K562 (cell line): ENCODE measurements at regions not wholly inside any gene's neighbourhood (a gene's known extent, or its start where the extent isn't known, plus 50 kb on each side); places are given as distances from the start of the nearest gene placed in this dataset.

Experiments
- ATAC-seq: fragments of 200-7000 bp; cut with Tn5 transposase; 3 replicates; pipeline ENCODE4 v1.9.1; 2020; ENCODE audit warnings: moderate library complexity
- BruUV-seq: library from RNA; stranded (reverse); fragments of 400-500 nt; replicated peaks from 2 replicates; lab custom pipeline; 2021; lab: Mats Ljungman, UMichigan
- CTCF ChIA-PET: fragments of 300-600 bp; formaldehyde crosslinking; extraction: SDS; loops from one replicate; lab custom pipeline; 2021; ENCODE audit warnings: low intra/inter-chr PET ratio; lab: Yijun Ruan, JAX
- POLR2A ChIA-PET: fragments of 300-600, 350-650 bp; sonication (Branson Sonifier 250); formaldehyde crosslinking; extraction: SDS; loops from one replicate; lab custom pipeline; 2021; ENCODE audit warnings: antibody characterized with exemption, inconsistent platforms; lab: Yijun Ruan, JAX
- DNase-seq, 4 experiments: peaks; one replicate each; pipeline versions ENCODE4 v3.0.0 to v3.0.0-alpha.2; 2011 to 2018; ENCODE audit warnings: low spot score in 3 of 4, mixed read lengths in 3 of 4; ENCODE audit errors: extremely low read depth in 1 of 4
- FAIRE-seq: peaks from 2 replicates; lab custom pipeline; 2011; peaks lifted over from hg19 to GRCh38; lab: Jason Lieb, UNC
- H2AFZ ChIP-seq: 2 replicates; pipeline ENCODE4 v1.6.0; 2011; ENCODE audit warnings: low read depth, low read length, control low read depth, inconsistent platforms
- H3K27ac ChIP-seq: fragments of 200-600 bp; 3 replicates; pipeline ENCODE4 v1.8.0; 2011; ENCODE audit warnings: low read depth, mild to moderate bottlenecking, control low read depth, inconsistent platforms, low read length, moderate library complexity, mixed read lengths; ENCODE audit errors: extremely low read depth
- H3K27me3 ChIP-seq, 2 experiments: fragments of 300-600 bp in 1 of 2; 2 replicates in 1 of 2; 3 replicates in 1 of 2; pipeline versions ENCODE4 v1.6.0 to v1.8.0; 2011; ENCODE audit warnings: inconsistent platforms in 2 of 2, low read length in 2 of 2, mild to moderate bottlenecking in 1 of 2, mixed read lengths in 1 of 2, moderate library complexity in 1 of 2; ENCODE audit not compliant: control insufficient read depth in 2 of 2, insufficient read depth in 2 of 2
- H3K36me3 ChIP-seq: fragments of 300-600 bp; 3 replicates; pipeline ENCODE4 v1.8.0; 2011; ENCODE audit warnings: mild to moderate bottlenecking, low read length, inconsistent platforms; ENCODE audit not compliant: control insufficient read depth, insufficient read depth
- H3K4me1 ChIP-seq, 2 experiments: fragments of 200-600 bp in 1 of 2; replicated peaks in 1 of 2; 2 replicates in 1 of 2; 3 replicates in 1 of 2; pipeline versions ENCODE4 v1.5.1 to v1.8.0; 2011; ENCODE audit warnings: inconsistent platforms in 2 of 2, low read length in 2 of 2, mild to moderate bottlenecking in 1 of 2, mixed read lengths in 1 of 2, moderate library complexity in 1 of 2; ENCODE audit not compliant: control insufficient read depth in 2 of 2, insufficient read depth in 2 of 2
- H3K4me2 ChIP-seq: 2 replicates; pipeline ENCODE4 v1.6.1; 2011; ENCODE audit warnings: low read length, control low read depth, inconsistent platforms, mixed read lengths; ENCODE audit not compliant: insufficient read depth
- H3K4me3 ChIP-seq: fragments of 200-600 bp; sonication (generic), shearing (Covaris generic); 2 replicates; pipeline ENCODE4 v1.5.1; 2016; ENCODE audit warnings: control low read depth, inconsistent platforms
- H3K79me2 ChIP-seq: fragments of 200-600 bp; 3 replicates; pipeline ENCODE4 v1.8.0; 2011; ENCODE audit warnings: low read length, inconsistent platforms; ENCODE audit not compliant: control insufficient read depth, insufficient read depth
- H3K9ac ChIP-seq, 2 experiments: 2 replicates each; pipeline versions ENCODE4 v1.6.0 to v1.6.1; 2011; ENCODE audit warnings: low read depth in 2 of 2, low read length in 2 of 2, control low read depth in 1 of 2, inconsistent platforms in 1 of 2, mild to moderate bottlenecking in 1 of 2, mixed read lengths in 1 of 2; ENCODE audit not compliant: insufficient read depth in 1 of 2
- H3K9me1 ChIP-seq: one replicate; pipeline ENCODE4 v1.6.0; 2011; ENCODE audit warnings: inconsistent platforms, mild to moderate bottlenecking, low read length, moderate library complexity; ENCODE audit not compliant: control insufficient read depth, insufficient read depth
- H3K9me3 ChIP-seq: replicated peaks from 2 replicates; pipeline ENCODE4 v1.5.1; 2011; ENCODE audit warnings: low read depth, low read length, inconsistent platforms; ENCODE audit not compliant: control insufficient read depth, insufficient read depth
- H4K20me1 ChIP-seq: replicated peaks from 2 replicates; pipeline ENCODE4 v1.6.1; 2011; ENCODE audit warnings: low read length, inconsistent platforms, mixed read lengths; ENCODE audit not compliant: control insufficient read depth, insufficient read depth
- ETV5 ChIP-seq: sonication (generic); formaldehyde crosslinking; IDR thresholded peaks from 2 replicates; pipeline ENCODE4 v1.4.0; 2020; ENCODE audit warnings: low read depth, mild to moderate bottlenecking, missing genetic modification reagents
- GTF2E2 ChIP-seq: fragments of 200-800 bp; sonication (Bioruptor generic); IDR thresholded peaks from 2 replicates; pipeline ENCODE4 v1.6.1; 2016; ENCODE audit warnings: missing genetic modification characterization, missing compliant biosample characterization
- KDM2B ChIP-seq: fragments of 250-450 bp; sonication (Bioruptor Pico); IDR thresholded peaks from 2 replicates; pipeline ENCODE4 v1.8.0; 2021; ENCODE audit warnings: mild to moderate bottlenecking, moderate library complexity
- NCOA1 ChIP-seq: fragments of 450-650 bp; IDR thresholded peaks from 2 replicates; pipeline ENCODE4 v1.6.1; 2016; ENCODE audit warnings: low read depth
- RCOR1 ChIP-seq, 2 experiments: IDR thresholded peaks; 2 replicates each; pipeline ENCODE4 v1.6.1; 2012; ENCODE audit warnings: low read depth in 2 of 2, low read length in 2 of 2, borderline replicate concordance in 1 of 2, improper control_type of control experiment in 1 of 2
- ZC3H4 ChIP-seq: sonication (generic); formaldehyde crosslinking; IDR thresholded peaks from 2 replicates; pipeline ENCODE4 v1.9.0; 2021; ENCODE audit warnings: missing genetic modification reagents, borderline replicate concordance
- ZNF785 ChIP-seq: fragments of 250-450 bp; sonication (Bioruptor Pico); IDR thresholded peaks from 2 replicates; pipeline ENCODE4 v1.4.0; 2020; ENCODE audit warnings: mild to moderate bottlenecking
- WGBS: fragments of 100-300 bp; shearing (Covaris generic); methylation state at CpG from one replicate; pipeline ENCODE4 v1.1.6; 2016; ENCODE audit warnings: low coverage, mixed read lengths; ENCODE audit not compliant: insufficient coverage; ENCODE audit errors: missing lambda C conversion rate; 5-methylcytosine and 5-hydroxymethylcytosine counted together
- in situ Hi-C: fragments of 300-500 bp; cut with MboI; formaldehyde crosslinking; loops from 4 replicates; pipeline ENCODE4 v1.15.0; 2018; ENCODE audit warnings: inconsistent platforms, mixed read lengths
- intact Hi-C: fragments of 100-400 bp; cut with micrococcal nuclease; formaldehyde crosslinking; loops from 2 replicates; pipeline ENCODE4 v1.14.2; 2022
- TF ChIP-seq, protein P1 (sequence below), 2 experiments: fragments of 250-450 bp in 1 of 2; fragments of 450-650 bp in 1 of 2; sonication (Bioruptor Pico) in 1 of 2; IDR thresholded peaks; 2 replicates each; pipeline versions ENCODE4 v1.6.1 to v1.8.0; 2016 to 2021; ENCODE audit warnings: mild to moderate bottlenecking in 2 of 2, moderate library complexity in 2 of 2, missing compliant biosample characterization in 1 of 2, missing genetic modification characterization in 1 of 2
- TF ChIP-seq, protein P2 (sequence below): fragments of 150-350 bp; IDR thresholded peaks from 2 replicates; pipeline ENCODE4 v1.6.1; 2014; ENCODE audit warnings: low read depth, mild to moderate bottlenecking, low read length, borderline replicate concordance

DNA sequence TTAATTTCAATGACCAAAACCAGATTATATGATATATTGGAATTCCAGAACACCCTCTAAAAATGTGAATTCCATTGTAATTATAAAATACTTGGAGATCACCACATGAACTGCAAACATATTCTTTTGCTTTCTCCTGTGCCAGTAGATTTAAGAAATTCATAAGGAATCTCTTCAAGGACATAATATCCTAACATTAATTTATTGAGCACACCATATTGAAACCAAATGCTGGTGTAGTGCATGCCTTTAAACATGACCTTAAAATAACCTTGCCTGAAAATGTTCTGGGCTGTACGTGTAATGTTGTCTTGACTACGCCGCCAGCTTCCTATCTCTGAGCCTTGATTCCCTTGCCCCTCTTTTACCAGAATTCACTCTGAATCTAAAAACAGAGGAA, 205.0 kb upstream of the ACTBL2 start:
- intact Hi-C loops (no loop called here), in situ Hi-C loops (no loop called here)
- DNase-seq (no peak), FAIRE-seq (no peak), ATAC-seq (no peak)
- H3K79me2 ChIP-seq = no peaks in the 10 kb centered on the region
- ChIA-PET POLR2A (no interaction called here), CTCF (no interaction called here)
- no peak overlapping the region; the same call in 1 of the 2 replicates for H3K4me2 ChIP-seq
- H3K27ac ChIP-seq = no peak overlapping the region
- peaks cover 0 to 11% of the 10 kb centered on the region in 2 experiments; a peak in 3 of 5 replicates for H3K4me1 ChIP-seq
- H4K20me1 ChIP-seq = no peaks in the 10 kb centered on the region
- 55% methylated on average over 3 of the region's 3 CpGs for WGBS
- TF ChIP-seq ZC3H4 (CRISPR knock-in tag) (no peak), GTF2E2 (tag) (no peak), RCOR1 (IDR thresholded peaks at IDR 0.05; ENCODE audit: borderline replicate concordance in 1 of 2, low read depth in 2 of 2, low read length in 2 of 2) (no peak), ETV5 (no peak), ZNF785 (no peak), KDM2B (CRISPR knock-in tag) (no peak), NCOA1 (no peak)
- TF ChIP-seq, protein P1, sequence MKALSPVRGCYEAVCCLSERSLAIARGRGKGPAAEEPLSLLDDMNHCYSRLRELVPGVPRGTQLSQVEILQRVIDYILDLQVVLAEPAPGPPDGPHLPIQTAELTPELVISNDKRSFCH (CRISPR knock-in tag; IDR thresholded peaks at IDR 0.05) = no peak
- TF ChIP-seq, protein P1 (tag; IDR thresholded peaks at IDR 0.05) = no peak
- TF ChIP-seq, protein P2, sequence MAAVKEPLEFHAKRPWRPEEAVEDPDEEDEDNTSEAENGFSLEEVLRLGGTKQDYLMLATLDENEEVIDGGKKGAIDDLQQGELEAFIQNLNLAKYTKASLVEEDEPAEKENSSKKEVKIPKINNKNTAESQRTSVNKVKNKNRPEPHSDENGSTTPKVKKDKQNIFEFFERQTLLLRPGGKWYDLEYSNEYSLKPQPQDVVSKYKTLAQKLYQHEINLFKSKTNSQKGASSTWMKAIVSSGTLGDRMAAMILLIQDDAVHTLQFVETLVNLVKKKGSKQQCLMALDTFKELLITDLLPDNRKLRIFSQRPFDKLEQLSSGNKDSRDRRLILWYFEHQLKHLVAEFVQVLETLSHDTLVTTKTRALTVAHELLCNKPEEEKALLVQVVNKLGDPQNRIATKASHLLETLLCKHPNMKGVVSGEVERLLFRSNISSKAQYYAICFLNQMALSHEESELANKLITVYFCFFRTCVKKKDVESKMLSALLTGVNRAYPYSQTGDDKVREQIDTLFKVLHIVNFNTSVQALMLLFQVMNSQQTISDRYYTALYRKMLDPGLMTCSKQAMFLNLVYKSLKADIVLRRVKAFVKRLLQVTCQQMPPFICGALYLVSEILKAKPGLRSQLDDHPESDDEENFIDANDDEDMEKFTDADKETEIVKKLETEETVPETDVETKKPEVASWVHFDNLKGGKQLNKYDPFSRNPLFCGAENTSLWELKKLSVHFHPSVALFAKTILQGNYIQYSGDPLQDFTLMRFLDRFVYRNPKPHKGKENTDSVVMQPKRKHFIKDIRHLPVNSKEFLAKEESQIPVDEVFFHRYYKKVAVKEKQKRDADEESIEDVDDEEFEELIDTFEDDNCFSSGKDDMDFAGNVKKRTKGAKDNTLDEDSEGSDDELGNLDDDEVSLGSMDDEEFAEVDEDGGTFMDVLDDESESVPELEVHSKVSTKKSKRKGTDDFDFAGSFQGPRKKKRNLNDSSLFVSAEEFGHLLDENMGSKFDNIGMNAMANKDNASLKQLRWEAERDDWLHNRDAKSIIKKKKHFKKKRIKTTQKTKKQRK = no peak
- no peaks in the 10 kb centered on the region for H3K27me3 ChIP-seq
- H2AFZ ChIP-seq = peak overlapping the region; percentile 34; the same call in 1 of the 2 replicates
- H3K9me3 ChIP-seq = no peaks in the 10 kb centered on the region; the same call in 1 of the 2 replicates
- H3K9me1 ChIP-seq = no peaks in the 10 kb centered on the region
- no peak overlapping the region for H3K9ac ChIP-seq
- BruUV-seq = no TSS peak
- H3K36me3 ChIP-seq = no peaks in the 10 kb centered on the region
- H3K4me3 ChIP-seq = no peak overlapping the region
